ENCODE measurements at regions not wholly inside any gene's neighbourhood (a gene's known extent, or its start where the extent isn't known, plus 50 kb on each side); places are given as distances from the start of the nearest gene placed in this dataset.

GRCh38 chr2:167712275-167712674 is 535.1 kb downstream of the STK39 start:
- CTCF ChIA-PET, result no interaction called here
- ATAC-seq (ENCODE audit: low read depth) (no peak), DNase-seq (no peak)
- Histone ChIP-seq H3K4me3 (ENCODE audit: control extremely low read depth in 1 of 5, extremely low read depth in 1 of 5, insufficient read depth in 1 of 5, low read depth in 2 of 5, low read length in 4 of 5) (no peak overlapping the region), H3K4me2 (replicated peaks; ENCODE audit: low read depth, low read length, poor library complexity, severe bottlenecking) (no peak overlapping the region), H4K20me1 (ENCODE audit: control insufficient read depth, insufficient read depth, low read length, poor library complexity, severe bottlenecking) (no peaks in the 10 kb centered on the region), H3K9me3 (ENCODE audit: control extremely low read depth in 1 of 3, control insufficient read depth in 2 of 3, insufficient read depth in 1 of 3, low read length in 2 of 3) (no peaks in the 10 kb centered on the region), H3K9ac (ENCODE audit: low read length) (no peak overlapping the region), H3K79me2 (ENCODE audit: control insufficient read depth, insufficient read depth, low read length) (no peaks in the 10 kb centered on the region), H3K36me3 (replicated peaks in 1 of 2; ENCODE audit: control extremely low read depth in 1 of 2, control insufficient read depth in 1 of 2, extremely low read depth in 1 of 2, insufficient read depth in 2 of 2, low read length in 1 of 2) (no peaks in the 10 kb centered on the region), H2AFZ (ENCODE audit: insufficient read depth, low read depth, low read length, poor library complexity, severe bottlenecking) (no peak overlapping the region), H3K27ac (ENCODE audit: low read length in 2 of 2) (no peak overlapping the region), H3K27me3 (replicated peaks in 1 of 4; ENCODE audit: control extremely low read depth in 1 of 4, control insufficient read depth in 3 of 4, insufficient read depth in 4 of 4, low read length in 3 of 4) (no peaks in the 10 kb centered on the region), H3K4me1 (ENCODE audit: control insufficient read depth in 2 of 2, insufficient read depth in 2 of 2, low read length in 2 of 2) (no peaks in the 10 kb centered on the region)
- WGBS (ENCODE audit: insufficient coverage), result no CpG with 5 or more reads among the region's 1 CpG
- H3K9me3 Mint-ChIP-seq (ENCODE audit: insufficient read depth), result no peaks in the 10 kb centered on the region
- POLR2A ChIA-PET, result no interaction called here
- TF ChIP-seq EZH2 (IDR thresholded peaks at IDR 0.05; ENCODE audit: borderline replicate concordance, insufficient read depth, low read depth, low read length, poor library complexity, severe bottlenecking), result no peak
- no peak for TF ChIP-seq CTCF (IDR thresholded peaks at IDR 0.05)
- intact Hi-C loops (cut with micrococcal nuclease), result no loop called here
- no peaks in the 10 kb centered on the region for H3K4me1 Mint-ChIP-seq
- no peak overlapping the region for H3K4me3 Mint-ChIP-seq
- no peaks in the 10 kb centered on the region for H3K27me3 Mint-ChIP-seq
- H3K27ac Mint-ChIP-seq, result no peak overlapping the region

GRCh38 chr2:167708998-167709397 is 538.4 kb downstream of the STK39 start:
- Mint-ChIP-seq H3K4me3 (no peak overlapping the region), H3K9me3 (ENCODE audit: insufficient read depth) (no peaks in the 10 kb centered on the region), H3K27ac (no peak overlapping the region), H3K4me1 (no peaks in the 10 kb centered on the region), H3K27me3 (no peaks in the 10 kb centered on the region)
- no peaks in the 10 kb centered on the region for H3K36me3 ChIP-seq (replicated peaks in 1 of 2; ENCODE audit: control extremely low read depth in 1 of 2, control insufficient read depth in 1 of 2, extremely low read depth in 1 of 2, insufficient read depth in 2 of 2, low read length in 1 of 2)
- POLR2A ChIA-PET, result no interaction called here
- CTCF ChIA-PET, result no interaction called here
- H4K20me1 ChIP-seq (ENCODE audit: control insufficient read depth, insufficient read depth, low read length, poor library complexity, severe bottlenecking), result no peaks in the 10 kb centered on the region
- TF ChIP-seq EZH2 (IDR thresholded peaks at IDR 0.05; ENCODE audit: borderline replicate concordance, insufficient read depth, low read depth, low read length, poor library complexity, severe bottlenecking), result no peak
- no peak for TF ChIP-seq CTCF (IDR thresholded peaks at IDR 0.05)
- no peak overlapping the region for H3K9ac ChIP-seq (ENCODE audit: low read length)
- DNase-seq (no peak), ATAC-seq (ENCODE audit: low read depth) (no peak)
- intact Hi-C loops (cut with micrococcal nuclease), result no loop called here
- H2AFZ ChIP-seq (ENCODE audit: insufficient read depth, low read depth, low read length, poor library complexity, severe bottlenecking), result no peak overlapping the region
- no peaks in the 10 kb centered on the region for H3K4me1 ChIP-seq (ENCODE audit: control insufficient read depth in 2 of 2, insufficient read depth in 2 of 2, low read length in 2 of 2)
- H3K9me3 ChIP-seq (ENCODE audit: control extremely low read depth in 1 of 3, control insufficient read depth in 2 of 3, insufficient read depth in 1 of 3, low read length in 2 of 3), result no peaks in the 10 kb centered on the region
- H3K79me2 ChIP-seq (ENCODE audit: control insufficient read depth, insufficient read depth, low read length), result no peaks in the 10 kb centered on the region
- H3K27me3 ChIP-seq (replicated peaks in 1 of 4; ENCODE audit: control extremely low read depth in 1 of 4, control insufficient read depth in 3 of 4, insufficient read depth in 4 of 4, low read length in 3 of 4), result no peaks in the 10 kb centered on the region
- H3K4me2 ChIP-seq (replicated peaks; ENCODE audit: low read depth, low read length, poor library complexity, severe bottlenecking), result no peak overlapping the region
- H3K4me3 ChIP-seq (ENCODE audit: control extremely low read depth in 1 of 5, extremely low read depth in 1 of 5, insufficient read depth in 1 of 5, low read depth in 2 of 5, low read length in 4 of 5), result no peak overlapping the region
- no peak overlapping the region for H3K27ac ChIP-seq (ENCODE audit: low read length in 2 of 2)
